MCF 10A (cell line): ENCODE measurements at regions not wholly inside any gene's neighbourhood (a gene's known extent, or its start where the extent isn't known, plus 50 kb on each side); places are given as distances from the start of the nearest gene placed in this dataset.
A peak's percentile ranks its signal among the peaks of the same experiment; 100 is the strongest.
"Not testable (repeated sequence)": the region's sequence is repeated elsewhere in the genome, so short reads cannot be mapped to it uniquely, and the experiment has no call there.

Experiments
- BruUV-seq: library from RNA; stranded (reverse); fragments of 400-500 nt; replicated peaks from 2 replicates; lab custom pipeline; 2021; lab: Mats Ljungman, UMichigan
- CTCF ChIA-PET: fragments of 300-600 bp; sonication (Branson Sonifier 250); formaldehyde crosslinking; extraction: SDS; loops from one replicate; lab custom pipeline; 2021; ENCODE audit warnings: antibody characterized with exemption, inconsistent platforms; lab: Yijun Ruan, JAX
- POLR2A ChIA-PET: fragments of 300-600, 350-650 bp; sonication (Branson Sonifier 250); formaldehyde crosslinking; extraction: SDS; loops from one replicate; lab custom pipeline; 2020; ENCODE audit warnings: antibody characterized with exemption, inconsistent platforms; lab: Yijun Ruan, JAX
- DNase-seq: peaks from one replicate; pipeline ENCODE4 v3.0.0-alpha.2; 2018; ENCODE audit not compliant: unreplicated experiment
- H3K27ac Mint-ChIP-seq: one replicate; pipeline ENCODE4 v1.8.0; 2022; ENCODE audit warnings: mild to moderate bottlenecking, low read depth, mixed read lengths; ENCODE audit not compliant: unreplicated experiment
- H3K27me3 Mint-ChIP-seq: one replicate; pipeline ENCODE4 v1.8.0; 2022; ENCODE audit warnings: mixed read lengths; ENCODE audit not compliant: insufficient read depth, unreplicated experiment
- H3K36me3 Mint-ChIP-seq: one replicate; pipeline ENCODE4 v1.8.0; 2022; ENCODE audit warnings: mild to moderate bottlenecking, moderate library complexity, mixed read lengths; ENCODE audit not compliant: insufficient read depth, unreplicated experiment
- H3K4me1 Mint-ChIP-seq: one replicate; pipeline ENCODE4 v1.8.0; 2022; ENCODE audit warnings: mixed read lengths; ENCODE audit not compliant: insufficient read depth, unreplicated experiment
- H3K4me3 Mint-ChIP-seq: one replicate; pipeline ENCODE4 v1.8.0; 2022; ENCODE audit warnings: mild to moderate bottlenecking, moderate library complexity, mixed read lengths; ENCODE audit not compliant: unreplicated experiment
- H3K9me3 Mint-ChIP-seq: one replicate; pipeline ENCODE4 v1.8.0; 2022; ENCODE audit warnings: mixed read lengths; ENCODE audit not compliant: unreplicated experiment
- intact Hi-C: fragments of 100-400 bp; cut with micrococcal nuclease; formaldehyde crosslinking; loops from 2 replicates; pipeline ENCODE4 v1.14.1; 2022
- TF ChIP-seq, protein P1 (sequence below): fragments of 200-600 bp; IDR thresholded peaks from one replicate; pipeline ENCODE4 v1.8.0; 2022; ENCODE audit warnings: antibody characterized with exemption, mild to moderate bottlenecking; ENCODE audit not compliant: unreplicated experiment

GRCh38 chr5:34459908-34460307 lies 196.2 kb upstream of the RAI14 start:
- peak; percentile 20 for DNase-seq
- TF ChIP-seq, protein P1, sequence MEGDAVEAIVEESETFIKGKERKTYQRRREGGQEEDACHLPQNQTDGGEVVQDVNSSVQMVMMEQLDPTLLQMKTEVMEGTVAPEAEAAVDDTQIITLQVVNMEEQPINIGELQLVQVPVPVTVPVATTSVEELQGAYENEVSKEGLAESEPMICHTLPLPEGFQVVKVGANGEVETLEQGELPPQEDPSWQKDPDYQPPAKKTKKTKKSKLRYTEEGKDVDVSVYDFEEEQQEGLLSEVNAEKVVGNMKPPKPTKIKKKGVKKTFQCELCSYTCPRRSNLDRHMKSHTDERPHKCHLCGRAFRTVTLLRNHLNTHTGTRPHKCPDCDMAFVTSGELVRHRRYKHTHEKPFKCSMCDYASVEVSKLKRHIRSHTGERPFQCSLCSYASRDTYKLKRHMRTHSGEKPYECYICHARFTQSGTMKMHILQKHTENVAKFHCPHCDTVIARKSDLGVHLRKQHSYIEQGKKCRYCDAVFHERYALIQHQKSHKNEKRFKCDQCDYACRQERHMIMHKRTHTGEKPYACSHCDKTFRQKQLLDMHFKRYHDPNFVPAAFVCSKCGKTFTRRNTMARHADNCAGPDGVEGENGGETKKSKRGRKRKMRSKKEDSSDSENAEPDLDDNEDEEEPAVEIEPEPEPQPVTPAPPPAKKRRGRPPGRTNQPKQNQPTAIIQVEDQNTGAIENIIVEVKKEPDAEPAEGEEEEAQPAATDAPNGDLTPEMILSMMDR = no peak
- Mint-ChIP-seq H3K4me3 (no peak overlapping the region), H3K9me3 (peaks cover 7% of the 10 kb centered on the region), H3K27ac (no peak overlapping the region), H3K4me1 (peaks cover 3% of the 10 kb centered on the region), H3K27me3 (no peaks in the 10 kb centered on the region), H3K36me3 (no peaks in the 10 kb centered on the region)
- intact Hi-C loops = no loop called here
- CTCF ChIA-PET = interaction anchor here (0.7 to 1.3 kb wide), 5 partner anchors 10 to 463 kb away, joined by 3 to 6 read pairs (median 3); no protein-coding TSS in a partner anchor
- POLR2A ChIA-PET = no interaction called here
- BruUV-seq = no TSS peak

- no TSS peak for BruUV-seq
- ChIA-PET CTCF (interaction anchor here (0.7 to 1.3 kb wide), 4 partner anchors 11 to 463 kb away, joined by 3 to 6 read pairs (median 4); no protein-coding TSS in a partner anchor), POLR2A (interaction anchor here (0.6 kb wide), 1 partner anchor 1700 kb away, joined by 3 read pairs; no protein-coding TSS in a partner anchor)
- peaks cover 7% of the 10 kb centered on the region for H3K9me3 Mint-ChIP-seq
- no peaks in the 10 kb centered on the region for H3K27me3 Mint-ChIP-seq
- intact Hi-C loops = no loop called here
- no peak overlapping the region for H3K4me3 Mint-ChIP-seq
- TF ChIP-seq, protein P1 = no peak
- DNase-seq = no peak
- H3K4me1 Mint-ChIP-seq = peaks cover 6% of the 10 kb centered on the region
- no peaks in the 10 kb centered on the region for H3K36me3 Mint-ChIP-seq
- no peak overlapping the region for H3K27ac Mint-ChIP-seq
These were observed 195.6 kb upstream of the RAI14 start for GRCh38 chr5:34460496-34460895.

DNA sequence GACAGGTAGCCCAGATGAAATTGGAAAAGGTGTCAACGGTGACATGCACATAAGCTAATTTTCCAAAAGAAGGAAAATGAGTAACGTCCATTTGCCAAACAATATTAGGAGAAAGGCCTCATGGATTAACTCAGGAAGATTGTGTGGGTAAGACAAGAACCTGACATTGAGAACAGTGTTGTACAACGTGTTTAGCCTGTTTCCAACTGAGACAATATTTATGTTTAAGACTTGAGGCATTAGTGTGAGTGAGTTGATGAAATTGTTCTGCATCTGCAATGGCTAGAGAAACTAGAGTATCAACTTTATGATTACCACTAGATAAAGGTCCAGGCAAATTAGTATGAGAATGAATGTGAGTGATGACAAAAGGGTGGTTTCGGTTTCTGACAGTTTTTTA lies 191.3 kb upstream of the RAI14 start:
- Mint-ChIP-seq H3K27ac (no peak overlapping the region), H3K27me3 (peaks cover 17% of the 10 kb centered on the region), H3K36me3 (no peaks in the 10 kb centered on the region), H3K4me3 (no peak overlapping the region), H3K4me1 (peaks cover 11% of the 10 kb centered on the region), H3K9me3 (peaks cover 7% of the 10 kb centered on the region)
- CTCF ChIA-PET = interaction anchor here (0.6 to 3.0 kb wide), 7 partner anchors 9 to 468 kb away, joined by 3 to 27 read pairs (median 5); partner anchors contain the start of gene AMACR
- intact Hi-C loops = loop anchor here (1.0 to 5.0 kb wide), 2 partner anchors 468 to 1028 kb away; no protein-coding TSS in a partner anchor
- TF ChIP-seq, protein P1 = no peak
- BruUV-seq = no TSS peak
- POLR2A ChIA-PET = no interaction called here
- no peak for DNase-seq

DNA sequence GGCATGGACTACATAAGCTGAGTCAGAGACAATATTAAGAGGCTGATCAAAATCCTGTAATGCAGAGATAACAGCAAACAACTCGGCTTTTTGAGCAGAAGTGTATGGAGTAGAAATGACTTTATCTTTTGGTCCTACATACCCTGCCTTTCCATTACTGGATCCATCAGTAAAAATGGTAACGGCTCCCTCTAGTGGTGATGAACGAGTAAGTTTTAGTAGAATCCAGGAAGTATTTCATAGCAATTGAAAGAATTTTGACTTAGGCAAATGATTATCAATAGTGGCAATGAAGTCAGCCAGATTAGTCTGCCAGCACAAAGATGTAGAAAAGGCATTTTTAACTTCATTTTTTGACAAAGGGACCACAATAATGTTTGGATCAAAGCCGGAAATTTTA lies 190.8 kb upstream of the RAI14 start:
- TF ChIP-seq, protein P1 = peak; percentile 29
- H3K4me1 Mint-ChIP-seq = peaks cover 11% of the 10 kb centered on the region
- H3K9me3 Mint-ChIP-seq = peaks cover 11% of the 10 kb centered on the region
- H3K27ac Mint-ChIP-seq, H3K4me3 Mint-ChIP-seq, POLR2A ChIA-PET, BruUV-seq, H3K36me3 Mint-ChIP-seq: not testable (repeated sequence)
- CTCF ChIA-PET = interaction anchor here (0.6 to 3.0 kb wide), 9 partner anchors 8 to 529 kb away, joined by 3 to 27 read pairs (median 4); partner anchors contain the start of gene RXFP3
- peaks cover 17% of the 10 kb centered on the region for H3K27me3 Mint-ChIP-seq
- intact Hi-C loops = loop anchor here (1.0 to 5.0 kb wide), 2 partner anchors 468 to 1028 kb away; no protein-coding TSS in a partner anchor
- peak; percentile 74 for DNase-seq

- H3K4me3 Mint-ChIP-seq, POLR2A ChIA-PET, BruUV-seq, DNase-seq, H3K36me3 Mint-ChIP-seq: not testable (repeated sequence)
- H3K27me3 Mint-ChIP-seq = peaks cover 17% of the 10 kb centered on the region
- H3K27ac Mint-ChIP-seq = peak overlapping the region; percentile 29
- intact Hi-C loops = loop anchor here (5.0 kb wide), 1 partner anchor 1029 kb away; no protein-coding TSS in a partner anchor
- peaks cover 11% of the 10 kb centered on the region for H3K4me1 Mint-ChIP-seq
- H3K9me3 Mint-ChIP-seq = peaks cover 13% of the 10 kb centered on the region
- CTCF ChIA-PET = interaction anchor here (0.6 to 3.0 kb wide), 12 partner anchors 9 to 531 kb away, joined by 3 to 27 read pairs (median 3); partner anchors contain the start of gene RXFP3
These were observed 189.4 kb upstream of the RAI14 start for GRCh38 chr5:34466519-34467388.
